ENCODE measurements at regions not wholly inside any gene's neighbourhood (a gene's known extent, or its start where the extent isn't known, plus 50 kb on each side); places are given as distances from the start of the nearest gene placed in this dataset.

GRCh38 chr19:30161021-30161655 is 211.0 kb upstream of the ZNF536 start:
- H3K4me1 Mint-ChIP-seq (ENCODE audit: insufficient read depth, unreplicated experiment), result no peaks in the 10 kb centered on the region
- no peak for TF ChIP-seq CTCF (IDR thresholded peaks at IDR 0.05; ENCODE audit: unreplicated experiment)
- ChIA-PET CTCF (no interaction called here), POLR2A (no interaction called here)
- BruUV-seq (replicated peaks), result no TSS peak
- no peak for DNase-seq (ENCODE audit: unreplicated experiment)
- H3K9me3 Mint-ChIP-seq (ENCODE audit: unreplicated experiment), result peaks cover 25% of the 10 kb centered on the region
- intact Hi-C loops (cut with micrococcal nuclease), result no loop called here
- H3K36me3 Mint-ChIP-seq (ENCODE audit: insufficient read depth, unreplicated experiment), result no peaks in the 10 kb centered on the region
- no peak overlapping the region for H3K4me3 Mint-ChIP-seq (ENCODE audit: unreplicated experiment)
- no peak overlapping the region for H3K27ac Mint-ChIP-seq (ENCODE audit: low read depth, unreplicated experiment)
- H3K27me3 Mint-ChIP-seq (ENCODE audit: insufficient read depth, unreplicated experiment), result no peaks in the 10 kb centered on the region

- H3K27me3 Mint-ChIP-seq (ENCODE audit: insufficient read depth, unreplicated experiment), result no peaks in the 10 kb centered on the region
- DNase-seq (ENCODE audit: unreplicated experiment), result no peak
- ChIA-PET POLR2A (no interaction called here), CTCF (interaction anchor here (0.6 kb wide), 1 partner anchor 40 kb away, joined by 3 read pairs; no protein-coding TSS in a partner anchor)
- no peaks in the 10 kb centered on the region for H3K4me1 Mint-ChIP-seq (ENCODE audit: insufficient read depth, unreplicated experiment)
- H3K36me3 Mint-ChIP-seq (ENCODE audit: insufficient read depth, unreplicated experiment), result no peaks in the 10 kb centered on the region
- no TSS peak for BruUV-seq (replicated peaks)
- no peak for TF ChIP-seq CTCF (IDR thresholded peaks at IDR 0.05; ENCODE audit: unreplicated experiment)
- no peak overlapping the region for H3K27ac Mint-ChIP-seq (ENCODE audit: low read depth, unreplicated experiment)
- intact Hi-C loops (cut with micrococcal nuclease), result no loop called here
- peaks cover 24% of the 10 kb centered on the region for H3K9me3 Mint-ChIP-seq (ENCODE audit: unreplicated experiment)
- no peak overlapping the region for H3K4me3 Mint-ChIP-seq (ENCODE audit: unreplicated experiment)
Measured at GRCh38 chr19:30161770-30162169, 210.4 kb upstream of the ZNF536 start.

GRCh38 chr19:30162718-30163117 is 209.5 kb upstream of the ZNF536 start:
- DNase-seq (ENCODE audit: unreplicated experiment), result no peak
- POLR2A ChIA-PET, result no interaction called here
- no peak overlapping the region for H3K4me3 Mint-ChIP-seq (ENCODE audit: unreplicated experiment)
- TF ChIP-seq CTCF (IDR thresholded peaks at IDR 0.05; ENCODE audit: unreplicated experiment), result no peak
- CTCF ChIA-PET, result interaction anchor here (0.6 kb wide), 1 partner anchor 40 kb away, joined by 3 read pairs; no protein-coding TSS in a partner anchor
- no peak overlapping the region for H3K27ac Mint-ChIP-seq (ENCODE audit: low read depth, unreplicated experiment)
- no peaks in the 10 kb centered on the region for H3K36me3 Mint-ChIP-seq (ENCODE audit: insufficient read depth, unreplicated experiment)
- BruUV-seq (replicated peaks), result no TSS peak
- no peaks in the 10 kb centered on the region for H3K27me3 Mint-ChIP-seq (ENCODE audit: insufficient read depth, unreplicated experiment)
- peaks cover 24% of the 10 kb centered on the region for H3K9me3 Mint-ChIP-seq (ENCODE audit: unreplicated experiment)
- intact Hi-C loops (cut with micrococcal nuclease), result no loop called here
- H3K4me1 Mint-ChIP-seq (ENCODE audit: insufficient read depth, unreplicated experiment), result no peaks in the 10 kb centered on the region

- CTCF ChIA-PET, result no interaction called here
- H3K4me3 Mint-ChIP-seq (ENCODE audit: unreplicated experiment), result no peak overlapping the region
- H3K27ac Mint-ChIP-seq (ENCODE audit: low read depth, unreplicated experiment), result no peak overlapping the region
- no peak for TF ChIP-seq CTCF (IDR thresholded peaks at IDR 0.05; ENCODE audit: unreplicated experiment)
- POLR2A ChIA-PET, result no interaction called here
- no peaks in the 10 kb centered on the region for H3K36me3 Mint-ChIP-seq (ENCODE audit: insufficient read depth, unreplicated experiment)
- no peaks in the 10 kb centered on the region for H3K27me3 Mint-ChIP-seq (ENCODE audit: insufficient read depth, unreplicated experiment)
- no TSS peak for BruUV-seq (replicated peaks)
- no peak for DNase-seq (ENCODE audit: unreplicated experiment)
- intact Hi-C loops (cut with micrococcal nuclease), result no loop called here
- no peaks in the 10 kb centered on the region for H3K4me1 Mint-ChIP-seq (ENCODE audit: insufficient read depth, unreplicated experiment)
- peaks cover 24% of the 10 kb centered on the region for H3K9me3 Mint-ChIP-seq (ENCODE audit: unreplicated experiment)
Measured at GRCh38 chr19:30163663-30164062, 208.5 kb upstream of the ZNF536 start.
